Kidney glomerular epithelial cell (primary cell): ENCODE measurements at regions not wholly inside any gene's neighbourhood (a gene's known extent, or its start where the extent isn't known, plus 50 kb on each side); places are given as distances from the start of the nearest gene placed in this dataset.
A peak's percentile ranks its signal among the peaks of the same experiment; 100 is the strongest.
"Not testable (repeated sequence)": the region's sequence is repeated elsewhere in the genome, so short reads cannot be mapped to it uniquely, and the experiment has no call there.

ENCODE experiments used
- DNase-seq: peaks from one replicate; lab custom pipeline; 2025; lab: John Stamatoyannopoulos, UW

GRCh38 chr6:133756078-133756695 lies 132.7 kb upstream of the TCF21 start:
- no peak for DNase-seq

- no peak for DNase-seq
These were observed 131.6 kb upstream of the TCF21 start for GRCh38 chr6:133757335-133757734.

GRCh38 chr6:133758815-133759335 lies 130.0 kb upstream of the TCF21 start:
- DNase-seq: no peak

- no peak for DNase-seq
These were observed 129.4 kb upstream of the TCF21 start for GRCh38 chr6:133759524-133759923.

- DNase-seq: peak; percentile 54
These were observed 127.2 kb upstream of the TCF21 start for GRCh38 chr6:133761706-133762105.

- DNase-seq: peak; percentile 49
These were observed 124.7 kb upstream of the TCF21 start for GRCh38 chr6:133764008-133764753.

- no peak for DNase-seq
These were observed 124.1 kb upstream of the TCF21 start for GRCh38 chr6:133764754-133765208.

GRCh38 chr6:133767357-133767970 lies 121.4 kb upstream of the TCF21 start:
- DNase-seq: no peak

- DNase-seq: no peak
These were observed 120.1 kb upstream of the TCF21 start for GRCh38 chr6:133768656-133769295.

- DNase-seq: no peak
These were observed 119.5 kb upstream of the TCF21 start for GRCh38 chr6:133769463-133769862.

- DNase-seq: no peak
These were observed 116.3 kb upstream of the TCF21 start for GRCh38 chr6:133772567-133772966.

GRCh38 chr6:133773776-133774175 lies 115.1 kb upstream of the TCF21 start:
- no peak for DNase-seq

GRCh38 chr6:133774356-133774755 lies 114.6 kb upstream of the TCF21 start:
- DNase-seq: peak; percentile 28

GRCh38 chr6:133778414-133779130 lies 110.3 kb upstream of the TCF21 start:
- no peak for DNase-seq

GRCh38 chr6:133779916-133780695 lies 108.8 kb upstream of the TCF21 start:
- no peak for DNase-seq

- DNase-seq: no peak
These were observed 102.9 kb upstream of the TCF21 start for GRCh38 chr6:133786016-133786415.

- DNase-seq: no peak
These were observed 101.8 kb upstream of the TCF21 start for GRCh38 chr6:133787122-133787521.

- DNase-seq: peak; percentile 23
These were observed 100.9 kb upstream of the TCF21 start for GRCh38 chr6:133787859-133788505.

GRCh38 chr6:133788556-133788955 lies 100.4 kb upstream of the TCF21 start:
- no peak for DNase-seq

- DNase-seq: not testable (repeated sequence)
These were observed 99.5 kb upstream of the TCF21 start for GRCh38 chr6:133789449-133789848.
